ENCODE measurements at regions not wholly inside any gene's neighbourhood (a gene's known extent, or its start where the extent isn't known, plus 50 kb on each side); places are given as distances from the start of the nearest gene placed in this dataset.

GRCh38 chr5:135689506-135689905 lies 110.7 kb upstream of the CXCL14 start:
- TF ChIP-seq CTCF (conservative IDR thresholded peaks at IDR 0.05 in 1 of 2, IDR thresholded peaks at IDR 0.05 in 1 of 2; ENCODE audit: low read depth in 1 of 2, low read length in 2 of 2) (no peak), EZH2 (IDR thresholded peaks at IDR 0.05; ENCODE audit: low read length, missing control alignments) (no peak)
- no peaks in the 10 kb centered on the region for H3K9me3 ChIP-seq (ENCODE audit: control insufficient read depth, insufficient read depth, low read depth, low read length)
- H4K20me1 ChIP-seq (ENCODE audit: control insufficient read depth, extremely low read depth, insufficient read depth, low read length): no peaks in the 10 kb centered on the region
- no peak overlapping the region for H3K27ac ChIP-seq (ENCODE audit: insufficient read depth, low read length)
- no peaks in the 10 kb centered on the region for H3K36me3 ChIP-seq (ENCODE audit: control insufficient read depth, insufficient read depth, low read length)
- no peak overlapping the region for H2AFZ ChIP-seq (ENCODE audit: low read length)
- no peak overlapping the region for H3K4me3 ChIP-seq (replicated peaks in 1 of 4; ENCODE audit: control extremely low read depth in 1 of 4, insufficient read depth in 1 of 4, low read depth in 3 of 4, low read length in 4 of 4)
- no peak overlapping the region for H3K4me2 ChIP-seq (ENCODE audit: extremely low read depth, insufficient read depth, low read length)
- no peak overlapping the region for H3K9ac ChIP-seq (ENCODE audit: insufficient read depth, low read length)
- H3K79me2 ChIP-seq (ENCODE audit: control insufficient read depth, insufficient read depth, low read length): no peaks in the 10 kb centered on the region
- no peaks in the 10 kb centered on the region for H3K27me3 ChIP-seq (ENCODE audit: control insufficient read depth, insufficient read depth, low read length)
- H3K4me1 ChIP-seq (ENCODE audit: control insufficient read depth, extremely low read depth, insufficient read depth, low read length): no peaks in the 10 kb centered on the region
- no peak for DNase-seq (ENCODE audit: low read depth in 2 of 2)

- Histone ChIP-seq H3K27me3 (ENCODE audit: control insufficient read depth, insufficient read depth, low read length) (no peaks in the 10 kb centered on the region), H3K4me1 (ENCODE audit: control insufficient read depth, extremely low read depth, insufficient read depth, low read length) (no peaks in the 10 kb centered on the region), H2AFZ (ENCODE audit: low read length) (no peak overlapping the region), H3K4me3 (replicated peaks in 1 of 4; ENCODE audit: control extremely low read depth in 1 of 4, insufficient read depth in 1 of 4, low read depth in 3 of 4, low read length in 4 of 4) (no peak overlapping the region), H3K4me2 (ENCODE audit: extremely low read depth, insufficient read depth, low read length) (no peak overlapping the region), H3K79me2 (ENCODE audit: control insufficient read depth, insufficient read depth, low read length) (no peaks in the 10 kb centered on the region), H4K20me1 (ENCODE audit: control insufficient read depth, extremely low read depth, insufficient read depth, low read length) (no peaks in the 10 kb centered on the region), H3K27ac (ENCODE audit: insufficient read depth, low read length) (no peak overlapping the region), H3K9ac (ENCODE audit: insufficient read depth, low read length) (no peak overlapping the region), H3K9me3 (ENCODE audit: control insufficient read depth, insufficient read depth, low read depth, low read length) (no peaks in the 10 kb centered on the region), H3K36me3 (ENCODE audit: control insufficient read depth, insufficient read depth, low read length) (no peaks in the 10 kb centered on the region)
- no peak for TF ChIP-seq EZH2 (IDR thresholded peaks at IDR 0.05; ENCODE audit: low read length, missing control alignments)
- no peak for DNase-seq (ENCODE audit: low read depth in 2 of 2)
Observed at GRCh38 chr5:135688385-135688784, 109.6 kb upstream of the CXCL14 start.

- Histone ChIP-seq H3K79me2 (ENCODE audit: control insufficient read depth, insufficient read depth, low read length) (no peaks in the 10 kb centered on the region), H3K9me3 (ENCODE audit: control insufficient read depth, insufficient read depth, low read depth, low read length) (no peaks in the 10 kb centered on the region), H3K9ac (ENCODE audit: insufficient read depth, low read length) (no peak overlapping the region), H2AFZ (ENCODE audit: low read length) (no peak overlapping the region), H3K27me3 (ENCODE audit: control insufficient read depth, insufficient read depth, low read length) (no peaks in the 10 kb centered on the region), H3K4me3 (replicated peaks in 1 of 4; ENCODE audit: control extremely low read depth in 1 of 4, insufficient read depth in 1 of 4, low read depth in 3 of 4, low read length in 4 of 4) (no peak overlapping the region), H3K36me3 (ENCODE audit: control insufficient read depth, insufficient read depth, low read length) (no peaks in the 10 kb centered on the region), H3K4me2 (ENCODE audit: extremely low read depth, insufficient read depth, low read length) (no peak overlapping the region), H3K27ac (ENCODE audit: insufficient read depth, low read length) (no peak overlapping the region), H4K20me1 (ENCODE audit: control insufficient read depth, extremely low read depth, insufficient read depth, low read length) (no peaks in the 10 kb centered on the region), H3K4me1 (ENCODE audit: control insufficient read depth, extremely low read depth, insufficient read depth, low read length) (no peaks in the 10 kb centered on the region)
- TF ChIP-seq CTCF (conservative IDR thresholded peaks at IDR 0.05 in 1 of 2, IDR thresholded peaks at IDR 0.05 in 1 of 2; ENCODE audit: low read depth in 1 of 2, low read length in 2 of 2): no peak
- TF ChIP-seq EZH2 (IDR thresholded peaks at IDR 0.05; ENCODE audit: low read length, missing control alignments): no peak
- DNase-seq (ENCODE audit: low read depth in 2 of 2): no peak
Observed at GRCh38 chr5:135683189-135683588, 104.4 kb upstream of the CXCL14 start.

Data from fibroblast of lung (primary cell).